ENCODE measurements at regions not wholly inside any gene's neighbourhood (a gene's known extent, or its start where the extent isn't known, plus 50 kb on each side); places are given as distances from the start of the nearest gene placed in this dataset.
"Not testable (repeated sequence)": the region's sequence is repeated elsewhere in the genome, so short reads cannot be mapped to it uniquely, and the experiment has no call there.

DNA sequence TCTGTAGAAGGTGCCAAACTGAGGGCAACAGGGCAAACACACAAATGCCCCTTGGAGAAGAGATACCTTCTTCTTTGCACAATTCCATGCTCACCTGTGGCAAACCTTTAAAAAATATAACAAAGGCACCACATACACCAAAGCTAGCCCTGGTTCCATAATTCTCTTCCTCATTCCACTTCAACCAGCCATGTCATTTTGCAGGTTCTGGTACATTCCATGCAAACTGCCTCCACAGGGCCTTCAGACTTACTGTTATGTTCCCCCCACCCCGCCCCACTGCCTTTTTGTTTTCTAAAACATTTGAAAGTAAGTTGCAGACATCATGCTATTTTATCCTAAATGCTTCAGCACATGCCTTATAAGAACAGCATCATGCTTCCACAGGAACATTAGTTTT lies 269.0 kb downstream of the NSUN3 start:
- no peak for DNase-seq (ENCODE audit: low read depth in 2 of 2)

DNA sequence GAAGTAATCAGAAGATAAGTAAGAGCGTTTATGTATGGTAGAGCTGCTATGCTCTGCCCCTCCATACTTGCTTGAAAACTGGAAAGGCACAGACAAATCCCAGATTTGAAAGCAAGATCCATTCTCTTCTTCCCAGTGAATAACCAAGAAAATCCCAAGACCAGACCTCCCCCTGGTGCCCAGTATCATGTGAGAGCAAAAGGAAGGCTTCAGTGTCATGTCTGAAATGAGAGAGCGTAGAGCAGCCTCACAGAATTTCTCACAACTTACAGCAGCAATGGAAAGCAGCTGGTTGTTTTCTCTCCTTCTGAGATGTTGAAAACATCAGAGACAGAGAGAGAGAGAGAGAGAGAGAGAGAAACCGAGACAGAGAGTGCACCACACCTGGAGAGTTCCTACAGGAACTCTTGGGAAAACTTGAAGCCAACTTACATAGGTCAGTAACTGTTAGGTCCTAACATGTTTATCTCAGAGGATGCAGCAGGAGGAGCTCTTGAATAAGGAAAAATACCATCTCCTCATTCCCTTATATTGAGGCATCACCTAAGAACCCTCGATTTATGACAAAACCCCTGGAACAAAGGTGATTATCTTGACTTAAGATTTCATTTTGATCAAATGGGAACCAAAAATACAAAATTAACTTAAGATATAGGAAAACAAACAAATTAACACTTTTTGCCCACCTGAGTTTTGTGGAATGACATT lies 273.3 kb downstream of the NSUN3 start:
- DNase-seq (ENCODE audit: low read depth in 2 of 2), result no peak

DNA sequence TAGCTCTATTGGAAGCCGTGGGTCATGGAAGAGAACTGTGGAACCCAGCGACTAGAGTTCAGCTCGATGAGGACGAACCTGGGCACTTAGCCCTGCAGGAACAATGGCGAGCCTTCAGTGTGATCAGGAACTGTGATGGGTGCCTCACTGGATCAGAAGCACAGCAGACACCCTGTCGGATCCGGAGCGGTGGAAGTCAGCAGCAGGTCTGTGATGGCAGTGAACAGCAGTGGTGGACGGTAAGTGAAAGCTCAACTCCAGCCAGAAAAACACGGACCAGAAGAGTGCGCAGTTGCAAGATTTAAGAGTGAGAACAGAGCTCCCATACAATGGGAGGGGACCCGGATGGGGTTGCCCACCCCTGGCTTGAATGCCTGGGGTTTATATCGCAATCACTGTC lies 282.2 kb downstream of the NSUN3 start:
- DNase-seq (ENCODE audit: low read depth in 2 of 2), result no peak

DNA sequence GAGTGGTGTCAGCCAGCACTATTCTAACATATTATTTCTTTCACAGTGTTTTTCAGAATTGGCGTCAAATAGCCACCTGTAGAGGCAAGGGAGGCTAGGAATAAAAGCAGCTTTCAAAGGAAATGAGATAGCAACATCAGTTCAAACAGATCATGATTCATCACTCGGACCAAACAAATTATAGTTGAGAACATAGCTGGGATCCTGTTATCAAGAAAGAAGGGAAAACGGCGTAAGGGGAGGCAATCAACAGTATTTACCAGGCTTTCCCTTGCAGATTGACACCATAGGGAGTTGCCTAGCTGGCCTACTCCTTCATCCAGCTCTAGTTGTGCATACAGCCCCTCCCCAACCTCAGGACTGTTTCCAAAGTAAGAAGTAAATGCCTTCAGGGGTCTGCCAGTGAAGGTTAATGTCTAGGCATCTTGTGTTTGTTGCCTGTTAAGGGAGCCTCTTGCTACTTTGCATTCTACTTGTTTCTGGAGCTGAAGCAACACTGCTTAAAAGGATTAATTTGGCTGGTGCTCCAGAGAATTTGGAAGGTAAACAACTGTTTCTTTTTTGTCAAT lies 286.5 kb downstream of the NSUN3 start:
- no peak for DNase-seq (ENCODE audit: low read depth in 2 of 2)

DNA sequence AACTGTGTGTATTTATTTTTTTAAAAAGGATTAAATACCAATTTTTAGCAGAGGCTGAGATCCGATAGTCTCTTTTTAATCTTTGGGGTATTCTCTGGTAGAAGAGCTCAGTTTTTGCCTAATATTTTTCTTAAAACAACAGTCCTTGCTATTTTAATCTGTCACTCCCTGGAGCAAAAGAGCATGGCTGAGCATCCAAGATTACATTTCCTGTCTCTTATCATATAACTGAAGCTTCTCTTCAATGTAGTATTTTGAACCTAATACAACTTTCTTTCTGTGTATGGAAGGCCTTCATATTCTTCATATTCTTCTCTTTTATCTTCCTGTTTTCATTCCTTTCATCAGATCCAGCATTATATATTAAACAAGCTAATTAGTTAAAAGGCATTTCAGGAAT lies 293.7 kb downstream of the NSUN3 start:
- no peak for DNase-seq (ENCODE audit: low read depth in 2 of 2)

DNA sequence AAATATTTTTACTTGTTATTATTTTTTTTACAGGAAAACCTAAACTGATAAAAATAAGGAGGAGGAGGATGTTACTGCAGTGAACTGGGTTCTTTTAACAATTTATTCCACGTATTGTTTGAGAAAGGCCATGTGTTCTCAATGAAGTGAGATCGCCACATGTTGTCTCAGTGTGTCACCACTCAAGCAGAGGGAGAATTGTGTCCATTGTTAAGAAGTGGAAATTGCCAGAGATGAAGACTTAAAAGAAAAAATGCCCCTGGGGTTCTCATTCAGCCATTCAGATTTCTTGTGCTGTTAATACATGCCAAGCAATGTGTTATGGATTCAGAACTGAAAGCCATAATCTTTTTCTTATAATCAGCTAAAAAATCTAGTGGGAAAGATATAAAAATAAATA lies 297.1 kb downstream of the NSUN3 start:
- no peak for DNase-seq (ENCODE audit: low read depth in 2 of 2)

DNA sequence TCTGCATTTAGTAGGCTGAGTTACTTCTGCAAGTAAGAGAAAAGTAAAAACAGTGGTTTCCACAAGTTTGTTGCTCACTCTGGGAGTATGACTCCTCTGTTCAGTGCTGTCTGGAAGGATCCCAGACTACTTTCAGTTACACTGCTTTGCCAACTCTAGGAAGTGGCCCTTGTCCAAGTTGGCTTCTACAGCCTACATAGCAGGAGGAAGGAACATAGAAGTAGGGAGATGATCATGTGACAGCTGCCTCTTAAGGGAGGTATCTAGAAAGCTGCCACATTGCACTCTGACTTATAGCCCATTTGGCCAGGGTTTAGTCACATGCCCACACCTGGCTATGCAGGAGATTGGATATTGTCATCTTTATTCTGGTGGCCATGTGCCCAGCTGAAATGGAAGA lies 298.1 kb downstream of the NSUN3 start:
- DNase-seq (ENCODE audit: low read depth in 2 of 2), result no peak

DNA sequence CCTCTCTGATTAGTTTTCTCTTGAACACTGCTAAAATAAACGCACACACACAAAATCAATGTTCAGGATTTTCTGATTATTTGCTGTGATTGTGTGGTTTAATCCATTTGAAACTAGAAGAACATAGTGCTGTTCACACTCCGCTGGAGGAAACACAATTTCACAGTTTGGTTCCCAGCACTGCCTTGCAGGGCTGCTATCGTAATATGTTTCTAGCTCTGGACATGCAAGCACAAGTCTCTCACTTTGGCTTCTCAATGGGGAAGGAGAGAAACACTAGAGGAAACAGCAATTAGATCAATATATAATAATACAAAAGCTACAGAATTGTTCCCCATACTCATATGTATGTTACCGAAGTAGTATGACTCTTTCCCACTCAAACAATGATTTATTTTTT lies 299.5 kb downstream of the NSUN3 start:
- DNase-seq (ENCODE audit: low read depth in 2 of 2), result no peak

DNA sequence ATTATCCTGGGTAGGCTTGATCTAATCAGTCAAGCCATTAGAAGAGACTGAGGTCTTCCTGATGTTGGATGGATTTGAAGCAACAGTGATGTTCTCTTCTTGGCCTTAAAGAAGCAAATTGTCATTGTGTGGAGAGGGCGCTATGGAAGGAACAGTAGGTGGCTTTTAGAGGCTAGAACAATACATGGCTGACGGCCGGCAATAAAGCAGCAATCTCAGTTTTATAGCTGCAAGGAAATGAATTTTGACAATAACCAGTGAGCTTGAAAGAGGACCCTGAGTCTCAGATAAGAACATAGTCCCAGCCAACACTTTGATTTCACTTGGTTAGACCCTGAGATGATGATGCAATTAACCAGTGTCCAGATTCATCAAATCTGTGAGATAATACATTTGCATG lies 302.1 kb downstream of the NSUN3 start:
- DNase-seq (ENCODE audit: low read depth in 2 of 2), result no peak

DNA sequence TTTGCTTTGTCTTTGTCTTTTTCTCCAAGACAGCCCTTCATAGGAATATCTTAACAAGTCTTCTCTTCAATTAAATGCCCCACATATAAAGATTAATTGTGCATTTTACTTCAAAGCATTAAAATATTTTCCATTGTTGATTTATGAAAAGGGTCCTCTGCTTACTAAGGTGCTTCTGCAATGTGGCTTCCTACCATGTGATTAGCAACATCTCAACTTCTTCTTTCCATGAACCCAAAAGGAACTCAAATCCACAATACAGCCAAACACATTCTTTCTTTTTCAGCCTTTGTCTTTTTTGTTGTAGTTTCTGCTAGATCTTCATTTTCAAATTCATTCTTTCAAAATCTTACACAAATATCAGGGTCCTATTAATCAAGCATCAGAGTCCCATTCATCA lies 309.2 kb downstream of the NSUN3 start:
- no peak for DNase-seq (ENCODE audit: low read depth in 2 of 2)

DNA sequence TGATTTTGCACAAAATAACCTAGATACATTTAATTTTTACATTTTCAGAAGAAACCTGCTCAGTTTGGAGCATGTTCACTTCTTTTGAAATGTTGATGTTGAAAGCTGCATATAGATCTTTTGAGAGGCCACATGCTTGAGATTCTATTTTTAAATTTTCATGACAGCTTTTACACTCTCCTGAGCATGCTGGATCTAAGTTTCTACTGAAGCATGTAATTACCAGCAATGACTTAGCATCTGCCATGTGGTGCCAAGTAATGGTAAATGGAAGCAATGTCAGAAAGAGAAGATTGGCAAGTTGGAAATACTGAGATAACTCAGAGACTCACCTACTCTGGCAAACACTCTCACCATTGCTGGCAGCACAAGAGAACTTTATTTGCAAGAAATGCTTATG lies 310.6 kb downstream of the NSUN3 start:
- DNase-seq (ENCODE audit: low read depth in 2 of 2), result no peak

DNA sequence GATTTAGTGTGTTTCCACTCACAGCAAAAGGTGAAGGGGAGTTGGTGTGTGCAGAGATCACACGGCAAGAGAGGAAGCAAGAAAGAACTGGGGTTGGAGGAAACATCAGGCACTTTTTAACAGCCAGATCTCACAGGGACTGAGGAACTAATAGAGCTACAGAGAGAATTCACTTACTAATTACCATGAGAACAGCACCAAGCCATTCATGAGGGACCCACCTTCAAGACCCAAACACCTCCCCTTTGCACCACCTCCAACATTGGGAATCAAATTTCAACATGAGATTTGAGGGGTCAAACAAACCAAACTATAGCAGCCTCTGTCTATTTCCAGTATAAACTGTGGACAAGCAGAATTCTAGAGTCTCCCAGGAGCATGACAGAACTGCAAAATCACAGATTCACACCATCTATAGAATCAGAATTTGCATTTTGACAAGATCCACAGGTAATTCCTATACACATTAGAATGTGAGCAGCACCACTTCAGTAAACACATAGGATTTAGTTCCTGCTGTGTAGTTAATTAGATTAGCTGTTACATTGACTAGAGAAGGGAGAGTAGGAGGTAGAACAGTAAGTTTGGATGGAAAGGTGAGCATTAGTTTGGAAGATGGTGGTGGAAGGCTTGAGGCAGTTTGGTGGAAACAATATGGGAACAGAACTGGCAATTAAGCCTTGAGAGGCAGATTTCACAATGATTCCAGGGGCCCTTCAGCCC lies 311.7 kb downstream of the NSUN3 start:
- DNase-seq (ENCODE audit: low read depth in 2 of 2), result no peak

DNA sequence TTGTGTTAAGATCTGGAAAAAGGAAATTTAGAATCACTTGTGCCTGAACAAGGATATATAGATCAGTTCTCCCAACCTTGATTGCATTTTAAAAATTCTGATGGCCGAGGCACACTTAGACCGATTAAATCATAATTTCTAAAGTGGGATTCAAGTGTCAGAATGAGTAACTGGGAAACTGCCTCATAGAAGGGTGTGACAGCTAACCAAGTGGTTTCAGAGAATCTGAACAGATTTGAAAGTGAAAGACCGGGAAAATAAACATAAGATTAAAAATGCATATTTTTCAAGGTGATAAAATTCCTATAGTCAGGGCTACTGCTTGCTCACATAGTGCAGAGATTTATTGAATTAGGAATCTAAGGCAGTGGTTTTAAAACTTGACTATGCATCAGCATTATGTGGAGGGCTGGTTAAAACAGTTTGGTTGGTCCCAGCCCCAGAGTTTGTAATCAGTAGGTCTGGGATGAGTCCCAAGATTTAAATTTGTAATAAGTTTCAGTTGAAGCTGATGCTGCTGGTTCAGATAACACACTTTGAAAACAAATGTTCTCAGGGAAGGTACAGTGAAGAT lies 314.3 kb downstream of the NSUN3 start:
- DNase-seq (ENCODE audit: low read depth in 2 of 2), result not testable (repeated sequence)

DNA sequence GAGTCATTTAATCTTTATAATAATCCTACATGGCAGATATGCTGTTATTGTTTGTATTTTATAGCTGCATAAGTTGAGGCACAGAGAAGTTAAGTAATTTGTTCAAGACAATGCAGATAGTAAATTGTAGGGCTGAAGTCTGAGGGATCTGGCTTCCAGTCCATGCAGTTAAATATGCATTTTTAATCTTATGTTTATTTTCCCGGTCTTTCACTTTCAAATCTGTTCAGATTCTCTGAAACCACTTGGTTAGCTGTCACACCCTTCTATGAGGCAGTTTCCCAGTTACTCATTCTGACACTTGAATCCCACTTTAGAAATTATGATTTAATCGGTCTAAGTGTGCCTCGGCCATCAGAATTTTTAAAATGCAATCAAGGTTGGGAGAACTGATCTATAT lies 315.0 kb downstream of the NSUN3 start:
- DNase-seq (ENCODE audit: low read depth in 2 of 2), result not testable (repeated sequence)

DNA sequence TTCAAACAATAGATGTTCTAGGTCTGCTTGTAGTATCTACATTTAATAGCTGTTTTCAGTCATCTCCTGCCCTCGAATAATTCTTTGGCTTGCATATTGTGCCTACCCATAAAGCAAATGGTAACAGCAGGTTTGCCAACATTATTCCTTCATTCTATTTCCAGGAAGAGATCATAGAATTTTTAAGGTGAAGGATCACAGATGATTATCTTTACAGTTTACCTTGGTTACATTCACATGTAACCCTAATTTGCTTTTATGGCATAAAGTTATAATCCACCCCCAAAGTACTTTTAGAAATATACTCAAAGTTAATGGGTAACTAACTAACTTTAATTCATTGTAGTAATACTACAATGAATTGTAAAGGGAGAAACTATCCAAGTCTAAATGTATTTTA lies 315.5 kb downstream of the NSUN3 start:
- no peak for DNase-seq (ENCODE audit: low read depth in 2 of 2)

DNA sequence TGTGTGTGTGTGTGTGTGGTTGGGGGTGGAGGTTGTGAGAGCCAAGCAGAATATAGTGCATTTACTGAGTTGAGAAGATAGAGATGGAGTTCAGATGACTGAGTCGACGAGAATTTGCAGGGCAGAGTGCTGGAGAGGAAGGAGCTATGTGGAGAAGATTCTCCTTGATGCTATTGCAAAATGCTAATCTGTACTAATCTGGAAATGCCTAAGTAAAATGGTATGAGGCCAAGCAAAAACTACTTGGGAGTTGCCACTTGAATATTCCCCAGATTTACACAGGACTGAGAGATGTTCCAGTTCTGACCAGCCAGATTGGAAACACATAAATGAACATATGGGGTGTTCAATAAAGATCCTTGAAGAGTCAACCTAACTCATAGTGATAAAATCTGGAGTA lies 316.4 kb downstream of the NSUN3 start:
- DNase-seq (ENCODE audit: low read depth in 2 of 2), result no peak

DNA sequence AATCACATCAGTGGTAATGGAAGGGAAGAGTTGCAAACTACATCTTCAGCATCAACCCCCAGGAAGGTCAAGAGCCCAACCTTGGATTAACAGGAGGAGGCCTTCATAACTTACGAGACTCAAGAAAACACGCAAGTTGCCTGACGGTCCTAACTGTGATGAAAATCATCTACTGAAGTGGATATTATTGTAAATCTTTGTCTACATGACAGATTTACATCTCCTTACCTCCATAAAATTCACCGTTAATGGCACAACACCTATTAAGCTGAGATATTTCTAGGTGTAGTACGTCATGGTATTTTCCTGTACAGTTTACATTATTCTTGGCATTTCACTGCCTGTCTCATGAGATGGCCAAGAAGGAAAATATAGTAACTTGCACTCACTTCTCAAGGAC lies 332.0 kb downstream of the NSUN3 start:
- no peak for DNase-seq (ENCODE audit: low read depth in 2 of 2)

DNA sequence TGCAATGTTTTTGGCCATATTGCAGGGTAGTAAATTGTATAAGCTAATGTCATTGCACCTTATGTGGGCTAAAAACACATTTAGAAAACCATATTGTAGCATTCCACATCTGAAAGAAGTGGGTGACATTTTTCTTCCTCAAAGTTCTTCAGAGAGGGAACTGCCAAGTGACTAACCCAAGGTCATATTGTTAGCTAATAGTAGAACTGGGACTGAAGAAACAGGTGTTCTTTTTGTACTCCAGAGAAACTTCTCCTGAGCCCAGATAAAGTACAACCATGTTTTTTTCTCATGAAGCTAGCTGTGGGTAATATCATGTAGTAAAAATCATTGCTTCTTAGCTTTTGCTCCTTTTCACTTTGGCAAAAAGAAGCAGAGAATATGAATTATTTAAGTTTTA lies 333.0 kb downstream of the NSUN3 start:
- DNase-seq (ENCODE audit: low read depth in 2 of 2), result no peak

DNA sequence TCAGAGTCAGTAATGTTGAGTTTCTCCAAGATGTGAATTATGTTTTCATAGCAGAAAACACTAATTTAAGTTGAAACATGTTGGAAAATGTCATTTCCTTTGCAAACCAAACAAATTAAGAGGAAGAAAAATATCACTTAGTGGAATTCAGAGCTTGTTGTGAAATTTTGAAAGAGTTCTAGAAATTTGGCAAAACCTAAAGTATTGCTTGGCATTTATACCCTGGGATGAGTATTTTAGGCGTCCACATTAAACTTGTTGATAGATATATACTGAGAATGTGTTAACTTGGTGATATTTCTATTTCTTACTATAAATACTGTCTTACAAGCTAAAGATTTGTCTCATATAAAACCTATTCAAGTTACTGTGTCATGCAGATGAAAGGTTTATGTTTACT lies 335.2 kb downstream of the NSUN3 start:
- no peak for DNase-seq (ENCODE audit: low read depth in 2 of 2)

DNA sequence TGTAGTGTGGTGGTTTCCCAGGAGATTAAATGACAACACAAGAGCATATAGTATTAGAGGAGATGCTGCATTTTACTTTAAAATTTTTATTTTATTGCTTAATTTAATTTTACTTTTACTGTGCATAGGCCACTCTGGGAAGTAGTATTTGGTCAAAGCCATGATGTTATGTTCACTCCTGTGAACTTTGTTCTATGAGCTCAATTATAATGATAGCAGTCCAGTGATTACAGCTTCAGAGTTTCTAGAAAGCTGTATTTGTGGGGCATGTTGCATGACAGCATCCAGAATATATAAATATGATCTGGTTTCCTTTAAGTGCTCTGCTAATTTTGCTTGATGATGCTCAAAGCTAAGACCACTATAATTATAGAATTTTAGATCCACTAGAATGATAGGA lies 338.6 kb downstream of the NSUN3 start:
- DNase-seq (ENCODE audit: low read depth in 2 of 2), result no peak

DNA sequence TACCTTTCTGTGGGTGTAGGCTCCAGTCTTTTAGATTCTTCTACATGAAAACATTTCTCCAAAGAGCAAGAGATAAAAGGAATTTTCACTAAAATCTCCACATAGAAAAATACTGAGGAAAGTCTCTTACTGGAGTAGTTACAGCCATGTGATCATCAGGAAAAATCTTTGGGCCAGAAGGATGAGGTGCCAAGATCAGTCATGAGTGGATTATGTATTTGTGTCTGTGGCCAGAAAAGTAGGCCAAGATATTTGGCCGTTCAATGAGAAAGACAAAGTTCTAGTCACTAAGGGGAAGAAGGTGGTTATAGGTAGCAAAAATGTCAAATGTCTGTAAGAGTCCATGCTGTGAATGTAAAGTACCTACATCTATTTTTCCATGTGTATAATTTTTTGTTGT lies 339.3 kb downstream of the NSUN3 start:
- DNase-seq (ENCODE audit: low read depth in 2 of 2), result no peak

DNA sequence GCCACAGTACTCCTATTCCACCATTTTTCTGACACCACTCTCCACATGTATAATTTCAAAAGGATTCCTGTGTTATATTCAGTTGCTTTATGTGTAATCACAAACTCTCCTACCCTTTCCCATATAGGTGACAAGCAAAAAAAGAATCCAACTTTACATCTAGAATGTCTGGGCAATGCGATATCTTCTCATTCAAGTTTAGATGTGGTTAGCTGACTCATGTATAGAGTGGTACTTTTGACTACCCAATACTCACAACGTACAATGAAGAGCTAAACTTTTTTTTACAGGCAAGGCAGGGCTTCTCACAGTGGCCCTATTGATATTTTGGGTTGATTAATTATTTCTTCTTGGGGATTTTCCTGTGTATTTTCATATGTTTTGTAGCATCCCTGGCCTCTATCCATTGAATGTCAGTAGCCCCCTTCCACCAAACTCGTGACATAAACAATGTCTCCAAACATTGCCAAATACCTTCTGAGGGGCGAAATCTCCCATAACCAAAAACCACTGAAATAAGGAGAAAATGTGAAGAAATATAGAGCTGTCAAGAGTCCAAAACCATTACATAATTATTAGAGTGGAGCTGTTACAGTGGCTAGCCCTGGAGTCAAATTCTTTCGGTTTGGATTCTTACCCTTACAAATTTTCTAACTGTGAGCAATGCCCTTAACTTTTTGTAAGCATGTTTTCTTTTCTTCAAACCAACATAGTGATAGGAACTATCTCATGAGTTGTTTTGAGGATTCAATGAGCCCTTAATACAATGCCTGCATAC lies 342.6 kb downstream of the NSUN3 start:
- DNase-seq (ENCODE audit: low read depth in 2 of 2), result no peak

Data from stimulated activated CD4-positive, alpha-beta T cell treated with anti-CD3 and anti-CD28 coated beads, Interleukin-15, amount 100 ng/mL, for 48 hours (primary cell).